ENCODE measurements at regions not wholly inside any gene's neighbourhood (a gene's known extent, or its start where the extent isn't known, plus 50 kb on each side); places are given as distances from the start of the nearest gene placed in this dataset.

DNA sequence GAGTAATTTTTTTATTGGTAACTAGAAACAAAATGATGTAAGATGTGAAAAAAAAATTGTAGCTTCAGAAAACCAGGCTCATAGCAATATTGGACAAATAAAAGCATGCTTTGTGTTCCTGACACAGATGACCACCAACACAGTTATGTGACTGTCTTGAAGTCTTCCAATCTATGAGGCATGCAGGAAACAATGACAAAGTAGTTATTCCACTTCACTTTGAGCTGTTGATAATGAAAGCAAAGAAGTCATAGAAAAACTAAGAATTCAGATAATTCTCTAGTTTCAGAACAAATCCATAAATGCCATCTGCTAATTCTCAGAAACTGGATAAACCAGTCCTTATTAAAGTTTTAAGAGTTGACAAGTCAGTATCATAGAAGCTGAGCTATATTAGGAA, 378.4 kb upstream of the SEMA3D start:
- ChIA-PET CTCF (ENCODE audit: low intra/inter-chr PET ratio) (no interaction called here), POLR2A (no interaction called here)
- no peaks in the 10 kb centered on the region for H4K20me1 ChIP-seq (replicated peaks; ENCODE audit: control insufficient read depth, insufficient read depth, low read length)
- no peak overlapping the region for H3K4me2 ChIP-seq (ENCODE audit: insufficient read depth, low read length)
- no peak for FAIRE-seq
- no peaks in the 10 kb centered on the region for H3K9me1 ChIP-seq (ENCODE audit: control insufficient read depth, insufficient read depth, low read length)
- no peak for ATAC-seq
- H3K27ac ChIP-seq (ENCODE audit: extremely low read depth, low read depth, low read length), result no peak overlapping the region
- DNase-seq (ENCODE audit: extremely low read depth in 1 of 4, low spot score in 3 of 4), result no peak
- H3K36me3 ChIP-seq (ENCODE audit: control insufficient read depth, insufficient read depth, low read length), result no peaks in the 10 kb centered on the region
- no TSS peak for BruUV-seq (replicated peaks)
- intact Hi-C loops (cut with micrococcal nuclease), result no loop called here
- H3K9ac ChIP-seq (ENCODE audit: insufficient read depth in 1 of 2, low read depth in 2 of 2, low read length in 2 of 2), result no peak overlapping the region
- H3K4me1 ChIP-seq (replicated peaks in 1 of 2; ENCODE audit: control insufficient read depth in 2 of 2, insufficient read depth in 2 of 2, low read length in 2 of 2), result no peaks in the 10 kb centered on the region
- H3K9me3 ChIP-seq (replicated peaks; ENCODE audit: control insufficient read depth, insufficient read depth, low read depth, low read length), result no peaks in the 10 kb centered on the region; the same call in 1 of the 2 replicates
- no peaks in the 10 kb centered on the region for H3K79me2 ChIP-seq (ENCODE audit: control insufficient read depth, insufficient read depth, low read length)
- H2AFZ ChIP-seq (ENCODE audit: low read depth, low read length), result no peak overlapping the region
- in situ Hi-C loops (cut with MboI), result no loop called here
- no peak for TF ChIP-seq GTF2E2 (tag; IDR thresholded peaks at IDR 0.05)
- TF ChIP-seq HNRNPUL1 (IDR thresholded peaks at IDR 0.05; ENCODE audit: low read length), result no peak
- TF ChIP-seq LEF1 (IDR thresholded peaks at IDR 0.05), result no peak
- no peak overlapping the region for H3K4me3 ChIP-seq
- H3K27me3 ChIP-seq (ENCODE audit: control insufficient read depth in 2 of 2, insufficient read depth in 2 of 2, low read length in 2 of 2), result no peaks in the 10 kb centered on the region

- H4K20me1 ChIP-seq (replicated peaks; ENCODE audit: control insufficient read depth, insufficient read depth, low read length), result no peaks in the 10 kb centered on the region
- H3K9ac ChIP-seq (ENCODE audit: insufficient read depth in 1 of 2, low read depth in 2 of 2, low read length in 2 of 2), result no peak overlapping the region
- no peak for FAIRE-seq
- WGBS (ENCODE audit: insufficient coverage, low coverage, missing lambda C conversion rate), result 8% methylated on average over 3 of the region's 3 CpGs
- no peak overlapping the region for H2AFZ ChIP-seq (ENCODE audit: low read depth, low read length)
- in situ Hi-C loops (cut with MboI) (no loop called here), intact Hi-C loops (cut with micrococcal nuclease) (no loop called here)
- ATAC-seq, result no peak
- H3K36me3 ChIP-seq (ENCODE audit: control insufficient read depth, insufficient read depth, low read length), result no peaks in the 10 kb centered on the region
- ChIA-PET CTCF (ENCODE audit: low intra/inter-chr PET ratio) (no interaction called here), POLR2A (no interaction called here)
- H3K27ac ChIP-seq (ENCODE audit: extremely low read depth, low read depth, low read length), result no peak overlapping the region
- no TSS peak for BruUV-seq (replicated peaks)
- H3K4me1 ChIP-seq (replicated peaks in 1 of 2; ENCODE audit: control insufficient read depth in 2 of 2, insufficient read depth in 2 of 2, low read length in 2 of 2), result no peaks in the 10 kb centered on the region
- DNase-seq (ENCODE audit: extremely low read depth in 1 of 4, low spot score in 3 of 4), result no peak
- H3K79me2 ChIP-seq (ENCODE audit: control insufficient read depth, insufficient read depth, low read length), result no peaks in the 10 kb centered on the region
- H3K9me3 ChIP-seq (replicated peaks; ENCODE audit: control insufficient read depth, insufficient read depth, low read depth, low read length), result no peaks in the 10 kb centered on the region; the same call in 1 of the 2 replicates
- H3K4me3 ChIP-seq, result no peak overlapping the region
- H3K9me1 ChIP-seq (ENCODE audit: control insufficient read depth, insufficient read depth, low read length), result no peaks in the 10 kb centered on the region
- H3K4me2 ChIP-seq (ENCODE audit: insufficient read depth, low read length), result no peak overlapping the region
- H3K27me3 ChIP-seq (ENCODE audit: control insufficient read depth in 2 of 2, insufficient read depth in 2 of 2, low read length in 2 of 2), result no peaks in the 10 kb centered on the region
- TF ChIP-seq RBM22 (IDR thresholded peaks at IDR 0.05; ENCODE audit: low read depth, low read length, poor library complexity, severe bottlenecking) (no peak), ZNF184 (CRISPR knock-in tag; IDR thresholded peaks at IDR 0.05) (no peak), PRMT5 (CRISPR knock-in tag; IDR thresholded peaks at IDR 0.05) (no peak), CREB3 (tag; conservative IDR thresholded peaks at IDR 0.05; ENCODE audit: low read depth) (no peak), ZNF507 (tag; conservative IDR thresholded peaks at IDR 0.05) (no peak), ESRRB (CRISPR knock-in tag; IDR thresholded peaks at IDR 0.05; ENCODE audit: borderline replicate concordance) (no peak), DEAF1 (CRISPR knock-in tag; IDR thresholded peaks at IDR 0.05) (no peak), NUFIP1 (IDR thresholded peaks at IDR 0.05; ENCODE audit: partially characterized antibody) (no peak), POLR2B (IDR thresholded peaks at IDR 0.05; ENCODE audit: low read depth, partially characterized antibody) (no peak)
- TF ChIP-seq, protein P1, sequence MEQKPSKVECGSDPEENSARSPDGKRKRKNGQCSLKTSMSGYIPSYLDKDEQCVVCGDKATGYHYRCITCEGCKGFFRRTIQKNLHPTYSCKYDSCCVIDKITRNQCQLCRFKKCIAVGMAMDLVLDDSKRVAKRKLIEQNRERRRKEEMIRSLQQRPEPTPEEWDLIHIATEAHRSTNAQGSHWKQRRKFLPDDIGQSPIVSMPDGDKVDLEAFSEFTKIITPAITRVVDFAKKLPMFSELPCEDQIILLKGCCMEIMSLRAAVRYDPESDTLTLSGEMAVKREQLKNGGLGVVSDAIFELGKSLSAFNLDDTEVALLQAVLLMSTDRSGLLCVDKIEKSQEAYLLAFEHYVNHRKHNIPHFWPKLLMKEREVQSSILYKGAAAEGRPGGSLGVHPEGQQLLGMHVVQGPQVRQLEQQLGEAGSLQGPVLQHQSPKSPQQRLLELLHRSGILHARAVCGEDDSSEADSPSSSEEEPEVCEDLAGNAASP (IDR thresholded peaks at IDR 0.05), result no peak
Measured at GRCh38 chr7:85564861-85565260, 378.0 kb upstream of the SEMA3D start.

Data from K562 (cell line).